IPS-18a (cell line): ENCODE measurements at regions not wholly inside any gene's neighbourhood (a gene's known extent, or its start where the extent isn't known, plus 50 kb on each side); places are given as distances from the start of the nearest gene placed in this dataset.
"Not testable (repeated sequence)": the region's sequence is repeated elsewhere in the genome, so short reads cannot be mapped to it uniquely, and the experiment has no call there.

ENCODE experiments used
- H3K27ac ChIP-seq: one replicate; pipeline ENCODE4 v1.5.1; 2013; ENCODE audit warnings: low read length
- H3K27me3 ChIP-seq: one replicate; pipeline ENCODE4 v1.6.1; 2013; ENCODE audit warnings: mild to moderate bottlenecking, low read length; ENCODE audit not compliant: control insufficient read depth, insufficient read depth
- H3K36me3 ChIP-seq: one replicate; pipeline ENCODE4 v1.6.1; 2013; ENCODE audit warnings: low read depth, low read length; ENCODE audit not compliant: control insufficient read depth
- H3K4me1 ChIP-seq: one replicate; pipeline ENCODE4 v1.6.1; 2013; ENCODE audit warnings: low read depth, low read length; ENCODE audit not compliant: control insufficient read depth
- H3K4me3 ChIP-seq: one replicate; pipeline ENCODE4 v1.5.1; 2013; ENCODE audit warnings: low read length
- H3K9ac ChIP-seq: one replicate; pipeline ENCODE4 v1.6.1; 2013; ENCODE audit warnings: mild to moderate bottlenecking, low read length, moderate library complexity
- H3K9me3 ChIP-seq: one replicate; pipeline ENCODE4 v1.6.1; 2013; ENCODE audit warnings: low read depth, low read length; ENCODE audit not compliant: control insufficient read depth

GRCh38 chr21:23607782-23608431 is 1999.4 kb downstream of the MRPL39 start:
- Histone ChIP-seq H3K27ac (no peak overlapping the region), H3K9me3 (peaks cover 9% of the 10 kb centered on the region), H3K36me3 (no peaks in the 10 kb centered on the region), H3K4me3 (no peak overlapping the region), H3K27me3 (no peaks in the 10 kb centered on the region), H3K9ac (no peak overlapping the region), H3K4me1 (no peaks in the 10 kb centered on the region)

DNA sequence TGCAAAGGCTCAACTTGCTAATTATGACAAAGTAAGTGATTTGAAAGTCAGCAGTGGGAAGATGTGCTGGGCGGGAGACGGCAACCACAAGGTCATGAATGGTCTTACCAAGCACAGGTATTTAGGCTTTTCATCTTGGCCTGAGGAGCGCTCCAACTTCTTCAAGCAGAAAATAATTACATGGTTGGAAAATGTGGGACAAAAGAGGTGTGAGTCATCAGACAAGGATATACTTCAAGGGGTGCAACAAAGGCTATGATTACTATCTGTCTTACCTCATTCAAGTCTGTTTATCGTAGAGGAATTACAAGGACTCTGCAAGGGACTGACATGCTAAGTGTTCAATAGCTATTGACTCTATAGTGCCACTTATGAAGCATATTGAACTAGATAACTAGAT is 2005.7 kb downstream of the MRPL39 start:
- H3K36me3 ChIP-seq: no peaks in the 10 kb centered on the region
- H3K27me3 ChIP-seq: no peaks in the 10 kb centered on the region
- no peak overlapping the region for H3K27ac ChIP-seq
- H3K4me1 ChIP-seq: no peaks in the 10 kb centered on the region
- H3K4me3 ChIP-seq: no peak overlapping the region
- H3K9ac ChIP-seq: no peak overlapping the region
- H3K9me3 ChIP-seq: peaks cover 6% of the 10 kb centered on the region

DNA sequence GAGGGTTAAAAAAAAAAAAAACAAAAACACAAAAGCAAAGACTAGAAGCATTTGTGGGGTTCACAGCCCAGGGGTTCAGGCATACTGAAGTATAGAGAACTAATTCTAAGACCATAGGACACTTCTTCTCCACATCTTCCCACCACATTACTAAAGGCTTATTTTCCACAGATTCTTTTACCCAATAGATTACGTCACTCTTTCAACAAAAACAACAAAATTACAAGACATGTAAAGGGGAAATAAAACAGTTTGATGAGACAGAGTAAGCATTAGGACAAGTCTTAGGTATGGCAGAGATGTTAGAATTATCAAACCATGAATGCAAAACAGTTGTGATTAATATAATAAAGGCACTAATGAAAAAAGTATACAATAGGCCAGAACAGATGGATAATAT is 2013.7 kb downstream of the MRPL39 start:
- H3K27ac ChIP-seq: no peak overlapping the region
- H3K4me1 ChIP-seq: no peaks in the 10 kb centered on the region
- H3K9ac ChIP-seq: no peak overlapping the region
- no peak overlapping the region for H3K4me3 ChIP-seq
- no peaks in the 10 kb centered on the region for H3K27me3 ChIP-seq
- no peaks in the 10 kb centered on the region for H3K36me3 ChIP-seq
- peaks cover 3% of the 10 kb centered on the region for H3K9me3 ChIP-seq

- H3K27ac ChIP-seq: no peak overlapping the region
- no peak overlapping the region for H3K4me3 ChIP-seq
These were observed 2021.9 kb downstream of the MRPL39 start for GRCh38 chr21:23585419-23585818.

DNA sequence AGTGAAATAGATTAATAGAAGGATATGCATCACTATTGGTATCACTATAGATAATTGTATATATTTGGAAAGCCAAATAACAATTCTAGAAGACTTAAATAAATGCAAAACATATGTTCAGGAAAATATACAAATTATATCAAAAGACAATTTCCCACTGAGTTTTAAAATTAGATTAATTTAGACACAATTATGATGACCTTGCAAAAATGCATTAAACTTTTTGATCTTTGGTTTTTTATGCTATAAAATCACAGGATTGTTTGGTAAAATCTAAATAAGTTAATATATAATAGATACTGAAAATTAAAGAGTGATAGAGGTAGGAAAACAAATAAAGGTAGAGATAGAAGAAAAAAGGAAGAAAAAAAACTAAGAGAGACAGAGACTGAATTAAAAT is 2027.7 kb downstream of the MRPL39 start:
- no peak overlapping the region for H3K9ac ChIP-seq
- H3K9me3 ChIP-seq: no peaks in the 10 kb centered on the region
- H3K27me3 ChIP-seq: no peaks in the 10 kb centered on the region
- H3K27ac ChIP-seq: no peak overlapping the region
- no peak overlapping the region for H3K4me3 ChIP-seq
- no peaks in the 10 kb centered on the region for H3K36me3 ChIP-seq
- no peaks in the 10 kb centered on the region for H3K4me1 ChIP-seq

More at GRCh38 chr21:23585419-23585818, 2021.9 kb downstream of the MRPL39 start:
- H3K9me3 ChIP-seq: no peaks in the 10 kb centered on the region
- no peak overlapping the region for H3K9ac ChIP-seq
- no peaks in the 10 kb centered on the region for H3K27me3 ChIP-seq
- no peaks in the 10 kb centered on the region for H3K36me3 ChIP-seq
- H3K4me1 ChIP-seq: no peaks in the 10 kb centered on the region

- H3K27ac ChIP-seq: no peak overlapping the region
- H3K9ac ChIP-seq: no peak overlapping the region
- H3K9me3 ChIP-seq: no peaks in the 10 kb centered on the region
- H3K36me3 ChIP-seq: no peaks in the 10 kb centered on the region
- no peaks in the 10 kb centered on the region for H3K4me1 ChIP-seq
- no peaks in the 10 kb centered on the region for H3K27me3 ChIP-seq
- no peak overlapping the region for H3K4me3 ChIP-seq
These were observed 2029.3 kb downstream of the MRPL39 start for GRCh38 chr21:23578027-23578426.

GRCh38 chr21:23574932-23575331 is 2032.3 kb downstream of the MRPL39 start:
- Histone ChIP-seq H3K4me1 (peaks cover 8% of the 10 kb centered on the region), H3K36me3 (no peaks in the 10 kb centered on the region), H3K27ac (no peak overlapping the region), H3K9me3 (no peaks in the 10 kb centered on the region), H3K27me3 (no peaks in the 10 kb centered on the region), H3K4me3 (no peak overlapping the region), H3K9ac (no peak overlapping the region)

- not testable (repeated sequence) for H3K36me3 ChIP-seq
These were observed 2058.4 kb downstream of the MRPL39 start for GRCh38 chr21:23548924-23549323.

DNA sequence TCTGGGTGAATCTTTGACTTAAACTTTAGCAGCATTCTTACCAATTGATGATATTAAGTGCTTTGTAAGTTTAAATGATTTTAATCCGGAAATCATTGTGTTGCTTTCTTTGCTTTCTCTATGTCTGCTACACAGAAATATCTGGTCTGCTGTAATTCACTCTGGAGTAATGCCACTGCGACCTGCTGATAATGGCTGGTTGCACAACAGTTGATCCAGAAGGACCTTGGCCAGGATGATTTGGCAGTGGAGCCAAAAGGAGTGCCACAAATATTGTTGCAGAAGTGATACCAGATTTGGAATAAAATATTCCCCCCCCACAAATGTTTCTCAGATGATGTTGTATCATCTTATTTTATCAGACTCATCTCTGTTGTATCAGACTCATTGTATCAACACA is 2063.9 kb downstream of the MRPL39 start:
- Histone ChIP-seq H3K4me3 (no peak overlapping the region), H3K4me1 (no peaks in the 10 kb centered on the region), H3K27ac (no peak overlapping the region), H3K27me3 (no peaks in the 10 kb centered on the region), H3K36me3 (no peaks in the 10 kb centered on the region), H3K9me3 (no peaks in the 10 kb centered on the region), H3K9ac (no peak overlapping the region)

More at GRCh38 chr21:23548924-23549323, 2058.4 kb downstream of the MRPL39 start:
- not testable (repeated sequence) for H3K27me3 ChIP-seq, H3K9me3 ChIP-seq, H3K4me1 ChIP-seq, H3K9ac ChIP-seq, H3K27ac ChIP-seq, H3K4me3 ChIP-seq

GRCh38 chr21:23542097-23542496 is 2065.2 kb downstream of the MRPL39 start:
- Histone ChIP-seq H3K27ac (no peak overlapping the region), H3K9me3 (no peaks in the 10 kb centered on the region), H3K27me3 (no peaks in the 10 kb centered on the region), H3K9ac (no peak overlapping the region), H3K36me3 (no peaks in the 10 kb centered on the region), H3K4me3 (no peak overlapping the region), H3K4me1 (no peaks in the 10 kb centered on the region)

DNA sequence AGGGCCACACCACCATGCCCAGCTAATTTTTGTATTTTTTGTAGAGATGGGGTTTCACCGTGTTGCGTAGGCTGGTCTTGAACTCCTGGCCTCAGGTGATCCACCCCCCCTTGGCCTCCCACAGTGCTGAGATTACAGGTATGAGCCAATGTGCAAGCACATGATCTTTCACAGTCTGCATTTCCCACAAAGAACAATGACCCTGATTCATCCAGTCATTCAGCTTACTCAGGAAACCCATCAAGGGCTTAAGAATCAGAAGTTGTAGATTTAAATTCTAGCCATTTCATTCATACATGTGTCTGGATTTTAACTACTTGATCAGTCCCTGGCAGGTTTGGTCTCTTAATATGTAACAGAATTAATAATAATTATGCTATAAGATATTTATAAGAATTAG is 2065.7 kb downstream of the MRPL39 start:
- no peaks in the 10 kb centered on the region for H3K9me3 ChIP-seq
- H3K9ac ChIP-seq: no peak overlapping the region
- H3K4me1 ChIP-seq: no peaks in the 10 kb centered on the region
- no peaks in the 10 kb centered on the region for H3K36me3 ChIP-seq
- no peak overlapping the region for H3K4me3 ChIP-seq
- H3K27ac ChIP-seq: no peak overlapping the region
- H3K27me3 ChIP-seq: no peaks in the 10 kb centered on the region

DNA sequence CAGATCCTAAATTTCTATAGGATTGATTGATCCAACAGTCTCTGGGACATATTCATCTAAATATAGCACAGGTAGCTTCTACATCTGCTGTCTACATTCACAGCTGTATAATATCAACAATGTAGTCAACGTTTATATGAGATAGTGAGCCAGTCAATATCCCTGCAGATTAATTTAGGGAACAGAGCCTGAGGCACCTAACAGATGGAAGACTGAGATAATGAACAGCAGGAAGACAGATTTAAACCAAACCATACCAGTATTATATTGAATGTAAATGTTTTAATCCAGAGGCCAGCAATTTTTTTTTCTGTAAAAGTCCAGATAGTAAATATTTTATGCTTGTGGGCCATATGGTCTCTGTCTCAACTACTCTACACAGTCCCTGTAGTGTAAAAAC is 2072.4 kb downstream of the MRPL39 start:
- Histone ChIP-seq H3K27ac (no peak overlapping the region), H3K9ac (no peak overlapping the region), H3K9me3 (peaks cover 3% of the 10 kb centered on the region)

More for the DNA sequence above, 2072.4 kb downstream of the MRPL39 start:
- H3K27me3 ChIP-seq: no peaks in the 10 kb centered on the region
- H3K36me3 ChIP-seq: no peaks in the 10 kb centered on the region
- no peaks in the 10 kb centered on the region for H3K4me1 ChIP-seq
- no peak overlapping the region for H3K4me3 ChIP-seq
